ENCODE measurements at regions not wholly inside any gene's neighbourhood (a gene's known extent, or its start where the extent isn't known, plus 50 kb on each side); places are given as distances from the start of the nearest gene placed in this dataset.

DNA sequence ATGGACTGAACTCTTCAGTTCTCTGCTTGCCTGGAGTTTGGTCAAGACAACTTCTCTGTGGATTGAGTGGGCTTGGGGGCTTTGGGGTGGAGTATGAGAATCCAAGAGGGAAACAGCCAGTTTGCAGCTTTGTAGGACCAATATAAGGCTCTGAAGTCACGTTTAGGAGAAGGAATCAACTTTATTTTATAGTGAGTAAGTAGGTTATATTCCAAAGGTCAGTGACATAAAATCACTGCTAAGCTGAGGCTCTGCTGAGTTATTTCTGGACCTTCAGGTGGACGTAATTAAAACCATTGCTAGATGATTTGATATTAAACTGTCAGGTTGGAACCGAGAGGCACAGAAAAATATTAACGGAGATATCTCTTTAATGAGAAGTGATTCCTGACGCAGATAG lies 514.4 kb downstream of the DMAC1 start (continued):
- TF ChIP-seq, protein P1, sequence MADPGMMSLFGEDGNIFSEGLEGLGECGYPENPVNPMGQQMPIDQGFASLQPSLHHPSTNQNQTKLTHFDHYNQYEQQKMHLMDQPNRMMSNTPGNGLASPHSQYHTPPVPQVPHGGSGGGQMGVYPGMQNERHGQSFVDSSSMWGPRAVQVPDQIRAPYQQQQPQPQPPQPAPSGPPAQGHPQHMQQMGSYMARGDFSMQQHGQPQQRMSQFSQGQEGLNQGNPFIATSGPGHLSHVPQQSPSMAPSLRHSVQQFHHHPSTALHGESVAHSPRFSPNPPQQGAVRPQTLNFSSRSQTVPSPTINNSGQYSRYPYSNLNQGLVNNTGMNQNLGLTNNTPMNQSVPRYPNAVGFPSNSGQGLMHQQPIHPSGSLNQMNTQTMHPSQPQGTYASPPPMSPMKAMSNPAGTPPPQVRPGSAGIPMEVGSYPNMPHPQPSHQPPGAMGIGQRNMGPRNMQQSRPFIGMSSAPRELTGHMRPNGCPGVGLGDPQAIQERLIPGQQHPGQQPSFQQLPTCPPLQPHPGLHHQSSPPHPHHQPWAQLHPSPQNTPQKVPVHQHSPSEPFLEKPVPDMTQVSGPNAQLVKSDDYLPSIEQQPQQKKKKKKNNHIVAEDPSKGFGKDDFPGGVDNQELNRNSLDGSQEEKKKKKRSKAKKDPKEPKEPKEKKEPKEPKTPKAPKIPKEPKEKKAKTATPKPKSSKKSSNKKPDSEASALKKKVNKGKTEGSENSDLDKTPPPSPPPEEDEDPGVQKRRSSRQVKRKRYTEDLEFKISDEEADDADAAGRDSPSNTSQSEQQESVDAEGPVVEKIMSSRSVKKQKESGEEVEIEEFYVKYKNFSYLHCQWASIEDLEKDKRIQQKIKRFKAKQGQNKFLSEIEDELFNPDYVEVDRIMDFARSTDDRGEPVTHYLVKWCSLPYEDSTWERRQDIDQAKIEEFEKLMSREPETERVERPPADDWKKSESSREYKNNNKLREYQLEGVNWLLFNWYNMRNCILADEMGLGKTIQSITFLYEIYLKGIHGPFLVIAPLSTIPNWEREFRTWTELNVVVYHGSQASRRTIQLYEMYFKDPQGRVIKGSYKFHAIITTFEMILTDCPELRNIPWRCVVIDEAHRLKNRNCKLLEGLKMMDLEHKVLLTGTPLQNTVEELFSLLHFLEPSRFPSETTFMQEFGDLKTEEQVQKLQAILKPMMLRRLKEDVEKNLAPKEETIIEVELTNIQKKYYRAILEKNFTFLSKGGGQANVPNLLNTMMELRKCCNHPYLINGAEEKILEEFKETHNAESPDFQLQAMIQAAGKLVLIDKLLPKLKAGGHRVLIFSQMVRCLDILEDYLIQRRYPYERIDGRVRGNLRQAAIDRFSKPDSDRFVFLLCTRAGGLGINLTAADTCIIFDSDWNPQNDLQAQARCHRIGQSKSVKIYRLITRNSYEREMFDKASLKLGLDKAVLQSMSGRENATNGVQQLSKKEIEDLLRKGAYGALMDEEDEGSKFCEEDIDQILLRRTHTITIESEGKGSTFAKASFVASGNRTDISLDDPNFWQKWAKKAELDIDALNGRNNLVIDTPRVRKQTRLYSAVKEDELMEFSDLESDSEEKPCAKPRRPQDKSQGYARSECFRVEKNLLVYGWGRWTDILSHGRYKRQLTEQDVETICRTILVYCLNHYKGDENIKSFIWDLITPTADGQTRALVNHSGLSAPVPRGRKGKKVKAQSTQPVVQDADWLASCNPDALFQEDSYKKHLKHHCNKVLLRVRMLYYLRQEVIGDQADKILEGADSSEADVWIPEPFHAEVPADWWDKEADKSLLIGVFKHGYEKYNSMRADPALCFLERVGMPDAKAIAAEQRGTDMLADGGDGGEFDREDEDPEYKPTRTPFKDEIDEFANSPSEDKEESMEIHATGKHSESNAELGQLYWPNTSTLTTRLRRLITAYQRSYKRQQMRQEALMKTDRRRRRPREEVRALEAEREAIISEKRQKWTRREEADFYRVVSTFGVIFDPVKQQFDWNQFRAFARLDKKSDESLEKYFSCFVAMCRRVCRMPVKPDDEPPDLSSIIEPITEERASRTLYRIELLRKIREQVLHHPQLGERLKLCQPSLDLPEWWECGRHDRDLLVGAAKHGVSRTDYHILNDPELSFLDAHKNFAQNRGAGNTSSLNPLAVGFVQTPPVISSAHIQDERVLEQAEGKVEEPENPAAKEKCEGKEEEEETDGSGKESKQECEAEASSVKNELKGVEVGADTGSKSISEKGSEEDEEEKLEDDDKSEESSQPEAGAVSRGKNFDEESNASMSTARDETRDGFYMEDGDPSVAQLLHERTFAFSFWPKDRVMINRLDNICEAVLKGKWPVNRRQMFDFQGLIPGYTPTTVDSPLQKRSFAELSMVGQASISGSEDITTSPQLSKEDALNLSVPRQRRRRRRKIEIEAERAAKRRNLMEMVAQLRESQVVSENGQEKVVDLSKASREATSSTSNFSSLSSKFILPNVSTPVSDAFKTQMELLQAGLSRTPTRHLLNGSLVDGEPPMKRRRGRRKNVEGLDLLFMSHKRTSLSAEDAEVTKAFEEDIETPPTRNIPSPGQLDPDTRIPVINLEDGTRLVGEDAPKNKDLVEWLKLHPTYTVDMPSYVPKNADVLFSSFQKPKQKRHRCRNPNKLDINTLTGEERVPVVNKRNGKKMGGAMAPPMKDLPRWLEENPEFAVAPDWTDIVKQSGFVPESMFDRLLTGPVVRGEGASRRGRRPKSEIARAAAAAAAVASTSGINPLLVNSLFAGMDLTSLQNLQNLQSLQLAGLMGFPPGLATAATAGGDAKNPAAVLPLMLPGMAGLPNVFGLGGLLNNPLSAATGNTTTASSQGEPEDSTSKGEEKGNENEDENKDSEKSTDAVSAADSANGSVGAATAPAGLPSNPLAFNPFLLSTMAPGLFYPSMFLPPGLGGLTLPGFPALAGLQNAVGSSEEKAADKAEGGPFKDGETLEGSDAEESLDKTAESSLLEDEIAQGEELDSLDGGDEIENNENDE (IDR thresholded peaks at IDR 0.05; ENCODE audit: insufficient replicate concordance, low read length) = no peak
- TF ChIP-seq GABPA (IDR thresholded peaks at IDR 0.05; ENCODE audit: borderline replicate concordance, insufficient read depth, low read length) = no peak
- no peak for TF ChIP-seq CBX5 (IDR thresholded peaks at IDR 0.05; ENCODE audit: low read depth, low read length)
- no peak for TF ChIP-seq MAFK (IDR thresholded peaks at IDR 0.05; ENCODE audit: low read depth, low read length)
- TF ChIP-seq CHD2 (IDR thresholded peaks at IDR 0.05; ENCODE audit: low read length) = no peak
- no peak for TF ChIP-seq CHD1 (IDR thresholded peaks at IDR 0.05; ENCODE audit: low read depth, low read length)
- TF ChIP-seq JUND (IDR thresholded peaks at IDR 0.05; ENCODE audit: low read length) = no peak
- no peak for TF ChIP-seq POLR2A (IDR thresholded peaks at IDR 0.05; ENCODE audit: control extremely low read depth in 1 of 2, low read depth in 2 of 2, low read length in 2 of 2)
- TF ChIP-seq EZH2 (IDR thresholded peaks at IDR 0.05; ENCODE audit: low read depth, low read length, severe bottlenecking) = no peak
- no peak for TF ChIP-seq NRF1 (IDR thresholded peaks at IDR 0.05; ENCODE audit: low read depth, low read length)
- TF ChIP-seq ATF2 (IDR thresholded peaks at IDR 0.05; ENCODE audit: low read length) = no peak

Measured in H1 (cell line).